CD4-positive, alpha-beta T cell treated with Interleukin-4 for 1 hour (primary cell): ENCODE measurements at regions not wholly inside any gene's neighbourhood (a gene's known extent, or its start where the extent isn't known, plus 50 kb on each side); places are given as distances from the start of the nearest gene placed in this dataset.
"Not testable (repeated sequence)": the region's sequence is repeated elsewhere in the genome, so short reads cannot be mapped to it uniquely, and the experiment has no call there.

Experiments used
- DNase-seq, 2 donors: peaks; one replicate each; pipeline ENCODE4 v3.0.0-alpha.2; 2020 to 2022

- DNase-seq: no peak
Measured at GRCh38 chrX:109155161-109155560, 326.7 kb downstream of the GUCY2F start.

- not testable (repeated sequence) for DNase-seq
Measured at GRCh38 chrX:109144173-109144572, 337.7 kb downstream of the GUCY2F start.

GRCh38 chrX:109140463-109140862 is 341.4 kb downstream of the GUCY2F start:
- DNase-seq: no peak

GRCh38 chrX:109134777-109135176 is 347.1 kb downstream of the GUCY2F start:
- DNase-seq: no peak

GRCh38 chrX:109125304-109125703 is 356.6 kb downstream of the GUCY2F start:
- no peak for DNase-seq

GRCh38 chrX:109089359-109089758 is 353.0 kb upstream of the IRS4 start:
- no peak for DNase-seq

- DNase-seq: no peak
Measured at GRCh38 chrX:109077788-109078187, 341.4 kb upstream of the IRS4 start.

- not testable (repeated sequence) for DNase-seq
Measured at GRCh38 chrX:109054181-109054581, 317.8 kb upstream of the IRS4 start.

GRCh38 chrX:109049903-109050302 is 313.5 kb upstream of the IRS4 start:
- no peak for DNase-seq

GRCh38 chrX:109049416-109049815 is 313.1 kb upstream of the IRS4 start:
- DNase-seq: no peak

GRCh38 chrX:109040057-109040456 is 303.7 kb upstream of the IRS4 start:
- no peak for DNase-seq

- DNase-seq: no peak
Measured at GRCh38 chrX:109036624-109037023, 300.3 kb upstream of the IRS4 start.

GRCh38 chrX:108993909-108994308 is 257.5 kb upstream of the IRS4 start:
- no peak for DNase-seq

- not testable (repeated sequence) for DNase-seq
Measured at GRCh38 chrX:108972899-108973298, 236.5 kb upstream of the IRS4 start.

- DNase-seq: no peak
Measured at GRCh38 chrX:108947205-108947604, 210.8 kb upstream of the IRS4 start.

GRCh38 chrX:108946531-108946930 is 210.2 kb upstream of the IRS4 start:
- no peak for DNase-seq

GRCh38 chrX:108945883-108946523 is 209.6 kb upstream of the IRS4 start:
- DNase-seq: no peak

GRCh38 chrX:108914791-108915190 is 178.4 kb upstream of the IRS4 start:
- DNase-seq: no peak

- DNase-seq: not testable (repeated sequence)
Measured at GRCh38 chrX:108903831-108904230, 167.5 kb upstream of the IRS4 start.

GRCh38 chrX:108900333-108900732 is 164.0 kb upstream of the IRS4 start:
- DNase-seq: no peak

GRCh38 chrX:108896349-108896748 is 160.0 kb upstream of the IRS4 start:
- DNase-seq: not testable (repeated sequence)

- no peak for DNase-seq
Measured at GRCh38 chrX:108892501-108892900, 156.1 kb upstream of the IRS4 start.

GRCh38 chrX:108875548-108875947 is 139.2 kb upstream of the IRS4 start:
- DNase-seq: no peak

- not testable (repeated sequence) for DNase-seq
Measured at GRCh38 chrX:108843039-108843438, 106.7 kb upstream of the IRS4 start.

GRCh38 chrX:108833993-108834392 is 97.6 kb upstream of the IRS4 start:
- no peak for DNase-seq
